WTC11 (cell line): ENCODE measurements at regions not wholly inside any gene's neighbourhood (a gene's known extent, or its start where the extent isn't known, plus 50 kb on each side); places are given as distances from the start of the nearest gene placed in this dataset.

ENCODE experiments used
- ATAC-seq: fragments of 200-7000 bp; cut with Tn5 transposase; 2 replicates; pipeline ENCODE4 v1.10.0; 2021; ENCODE audit warnings: mild to moderate bottlenecking, moderate library complexity
- CTCF ChIA-PET: fragments of 300-600 bp; sonication (Branson Sonifier 250); formaldehyde crosslinking; loops from one replicate; lab custom pipeline; 2021; ENCODE audit warnings: antibody characterized with exemption; lab: Charles Lee
- POLR2A ChIA-PET: fragments of 350-600 bp; sonication (Branson Sonifier 250); formaldehyde crosslinking; loops from one replicate; lab custom pipeline; 2021; ENCODE audit warnings: antibody characterized with exemption; lab: Charles Lee
- DNase-seq: peaks from one replicate; pipeline ENCODE4 v3.0.0; 2021; ENCODE audit warnings: low spot score
- H3K27ac Mint-ChIP-seq: 2 replicates; pipeline ENCODE4 v1.8.0; 2021; ENCODE audit warnings: mixed read lengths
- H3K27me3 Mint-ChIP-seq: 2 replicates; pipeline ENCODE4 v1.8.0; 2021; ENCODE audit warnings: low read depth, mild to moderate bottlenecking, moderate library complexity, mixed read lengths
- H3K36me3 Mint-ChIP-seq: 2 replicates; pipeline ENCODE4 v1.8.0; 2021; ENCODE audit warnings: mixed read lengths
- H3K4me1 Mint-ChIP-seq: 2 replicates; pipeline ENCODE4 v1.8.0; 2022; ENCODE audit warnings: mixed read lengths
- H3K4me3 Mint-ChIP-seq: 2 replicates; pipeline ENCODE4 v1.8.0; 2021; ENCODE audit warnings: mild to moderate bottlenecking, moderate library complexity, mixed read lengths
- H3K9me3 Mint-ChIP-seq: 2 replicates; pipeline ENCODE4 v1.8.0; 2021; ENCODE audit warnings: mixed read lengths
- ATF1 ChIP-seq: sonication (generic); formaldehyde crosslinking; IDR thresholded peaks from 2 replicates; pipeline ENCODE4 v1.8.1; 2023; ENCODE audit warnings: mild to moderate bottlenecking, moderate library complexity, missing genetic modification reagents
- CBFB ChIP-seq: sonication (generic); formaldehyde crosslinking; IDR thresholded peaks from 2 replicates; pipeline ENCODE4 v1.8.1; 2022; ENCODE audit warnings: mild to moderate bottlenecking, low read depth, missing genetic modification reagents
- CREB1 ChIP-seq: sonication (generic); formaldehyde crosslinking; IDR thresholded peaks from 2 replicates; pipeline ENCODE4 v1.8.0; 2023; ENCODE audit warnings: mild to moderate bottlenecking, missing genetic modification reagents
- CREM ChIP-seq: sonication (generic); formaldehyde crosslinking; IDR thresholded peaks from 2 replicates; pipeline ENCODE4 v1.8.1; 2022; ENCODE audit warnings: mild to moderate bottlenecking, missing genetic modification reagents, moderate library complexity
- ETV6 ChIP-seq: sonication (generic); formaldehyde crosslinking; IDR thresholded peaks from 2 replicates; pipeline ENCODE4 v1.8.1; 2022; ENCODE audit warnings: mild to moderate bottlenecking, missing genetic modification reagents
- FOXJ3 ChIP-seq: sonication (generic); formaldehyde crosslinking; IDR thresholded peaks from 2 replicates; pipeline ENCODE4 v1.9.0; 2021; ENCODE audit warnings: missing genetic modification reagents, mild to moderate bottlenecking, borderline replicate concordance
- GRHL2 ChIP-seq: fragments of 250-450 bp; sonication (Bioruptor Pico); IDR thresholded peaks from 2 replicates; pipeline ENCODE4 v1.8.0; 2022; ENCODE audit warnings: mild to moderate bottlenecking, moderate library complexity; ENCODE audit not compliant: insufficient replicate concordance, severe bottlenecking
- JUN ChIP-seq: sonication (generic); formaldehyde crosslinking; IDR thresholded peaks from 2 replicates; pipeline ENCODE4 v1.8.0; 2023; ENCODE audit warnings: mild to moderate bottlenecking, missing genetic modification reagents
- KAT7 ChIP-seq: sonication (generic); formaldehyde crosslinking; IDR thresholded peaks from 2 replicates; pipeline ENCODE4 v1.8.1; 2023; ENCODE audit warnings: missing genetic modification reagents, mild to moderate bottlenecking, borderline replicate concordance
- NR1H2 ChIP-seq: sonication (generic); formaldehyde crosslinking; IDR thresholded peaks from 2 replicates; pipeline ENCODE4 v1.9.0; 2021; ENCODE audit warnings: mild to moderate bottlenecking, moderate library complexity, missing genetic modification reagents
- NR3C1 ChIP-seq: sonication (generic); formaldehyde crosslinking; conservative IDR thresholded peaks from 2 replicates; pipeline ENCODE4 v1.8.1; 2023; ENCODE audit warnings: low read depth, mild to moderate bottlenecking, missing genetic modification reagents
- RORB ChIP-seq: fragments of 250-450 bp; sonication (Bioruptor Pico); IDR thresholded peaks from 2 replicates; pipeline ENCODE4 v1.9.0; 2021; ENCODE audit warnings: mild to moderate bottlenecking
- STAT6 ChIP-seq: sonication (generic); formaldehyde crosslinking; conservative IDR thresholded peaks from 2 replicates; pipeline ENCODE4 v1.8.1; 2023; ENCODE audit warnings: mild to moderate bottlenecking, low read depth, missing genetic modification reagents, moderate library complexity
- TCF7 ChIP-seq: sonication (generic); formaldehyde crosslinking; IDR thresholded peaks from 2 replicates; pipeline ENCODE4 v1.8.0; 2022; ENCODE audit warnings: mild to moderate bottlenecking, low read depth, missing genetic modification reagents, moderate library complexity
- ZBTB21 ChIP-seq: sonication (generic); formaldehyde crosslinking; IDR thresholded peaks from 2 replicates; pipeline ENCODE4 v1.8.1; 2023; ENCODE audit warnings: mild to moderate bottlenecking, missing genetic modification reagents, borderline replicate concordance
- ZNF396 ChIP-seq: fragments of 250-450 bp; sonication (Bioruptor Pico); IDR thresholded peaks from 2 replicates; pipeline ENCODE4 v1.8.0; 2021; ENCODE audit warnings: mild to moderate bottlenecking, moderate library complexity, borderline replicate concordance
- ZNF423 ChIP-seq: fragments of 250-450 bp; sonication (Bioruptor Pico); IDR thresholded peaks from 2 replicates; pipeline ENCODE4 v2.1.2; 2022; ENCODE audit warnings: mild to moderate bottlenecking, moderate library complexity
- ZNF671 ChIP-seq: fragments of 250-450 bp; sonication (Bioruptor Pico); IDR thresholded peaks from 2 replicates; pipeline ENCODE4 v1.8.0; 2021; ENCODE audit warnings: mild to moderate bottlenecking
- TF ChIP-seq, protein P1 (sequence below): sonication (generic); formaldehyde crosslinking; IDR thresholded peaks from 2 replicates; pipeline ENCODE4 v1.8.1; 2023; ENCODE audit warnings: mild to moderate bottlenecking, moderate library complexity, missing genetic modification reagents
- TF ChIP-seq, protein P2 (sequence below): sonication (generic); formaldehyde crosslinking; IDR thresholded peaks from 2 replicates; pipeline ENCODE4 v1.8.1; 2022; ENCODE audit warnings: mild to moderate bottlenecking, moderate library complexity, missing genetic modification reagents
- TF ChIP-seq, protein P3 (sequence below): sonication (generic); formaldehyde crosslinking; IDR thresholded peaks from 2 replicates; pipeline ENCODE4 v1.8.0; 2023; ENCODE audit warnings: mild to moderate bottlenecking, missing genetic modification reagents
- TF ChIP-seq, protein P4 (sequence below): fragments of 250-450 bp; sonication (Bioruptor Pico); IDR thresholded peaks from 2 replicates; pipeline ENCODE4 v1.9.0; 2021; ENCODE audit warnings: mild to moderate bottlenecking, borderline replicate concordance

DNA sequence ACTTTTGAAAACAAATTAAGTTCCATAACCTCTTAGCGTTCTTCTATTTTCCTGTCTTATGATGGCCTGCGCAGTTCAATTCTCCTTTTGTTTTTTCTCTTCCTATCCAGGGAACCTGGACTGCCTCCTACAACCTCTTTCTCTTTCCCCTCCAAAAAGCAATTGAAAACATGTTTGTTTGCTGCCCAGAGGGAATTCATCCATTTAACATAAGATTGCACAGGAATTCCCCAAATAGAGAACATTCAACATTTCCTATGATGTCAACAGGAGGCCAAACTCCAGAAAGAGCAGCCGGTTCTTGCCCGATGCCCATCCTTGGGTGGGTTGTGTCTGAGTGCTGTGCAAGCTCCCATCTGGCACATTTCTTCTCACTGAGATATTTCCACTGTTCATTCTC is 94.2 kb upstream of the NRP1 start (continued):
- TF ChIP-seq ATF1 (CRISPR knock-in tag) (no peak), CREM (CRISPR knock-in tag) (no peak), RORB (CRISPR knock-in tag) (no peak), ZNF423 (CRISPR knock-in tag) (no peak), STAT6 (CRISPR knock-in tag) (no peak)
- TF ChIP-seq, protein P1, sequence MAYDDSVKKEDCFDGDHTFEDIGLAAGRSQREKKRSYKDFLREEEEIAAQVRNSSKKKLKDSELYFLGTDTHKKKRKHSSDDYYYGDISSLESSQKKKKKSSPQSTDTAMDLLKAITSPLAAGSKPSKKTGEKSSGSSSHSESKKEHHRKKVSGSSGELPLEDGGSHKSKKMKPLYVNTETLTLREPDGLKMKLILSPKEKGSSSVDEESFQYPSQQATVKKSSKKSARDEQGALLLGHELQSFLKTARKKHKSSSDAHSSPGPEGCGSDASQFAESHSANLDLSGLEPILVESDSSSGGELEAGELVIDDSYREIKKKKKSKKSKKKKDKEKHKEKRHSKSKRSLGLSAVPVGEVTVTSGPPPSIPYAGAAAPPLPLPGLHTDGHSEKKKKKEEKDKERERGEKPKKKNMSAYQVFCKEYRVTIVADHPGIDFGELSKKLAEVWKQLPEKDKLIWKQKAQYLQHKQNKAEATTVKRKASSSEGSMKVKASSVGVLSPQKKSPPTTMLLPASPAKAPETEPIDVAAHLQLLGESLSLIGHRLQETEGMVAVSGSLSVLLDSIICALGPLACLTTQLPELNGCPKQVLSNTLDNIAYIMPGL = no peak

GRCh38 chr10:33423154-33423529 is 88.7 kb upstream of the NRP1 start:
- CTCF ChIA-PET = no interaction called here
- ATAC-seq = no peak
- TF ChIP-seq FOXJ3 (CRISPR knock-in tag) (no peak), CBFB (CRISPR knock-in tag) (no peak), TCF7 (CRISPR knock-in tag) (no peak)
- TF ChIP-seq, protein P2, sequence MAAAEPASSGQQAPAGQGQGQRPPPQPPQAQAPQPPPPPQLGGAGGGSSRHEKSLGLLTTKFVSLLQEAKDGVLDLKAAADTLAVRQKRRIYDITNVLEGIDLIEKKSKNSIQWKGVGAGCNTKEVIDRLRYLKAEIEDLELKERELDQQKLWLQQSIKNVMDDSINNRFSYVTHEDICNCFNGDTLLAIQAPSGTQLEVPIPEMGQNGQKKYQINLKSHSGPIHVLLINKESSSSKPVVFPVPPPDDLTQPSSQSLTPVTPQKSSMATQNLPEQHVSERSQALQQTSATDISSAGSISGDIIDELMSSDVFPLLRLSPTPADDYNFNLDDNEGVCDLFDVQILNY (CRISPR knock-in tag) = no peak
- H3K27me3 Mint-ChIP-seq = no peaks in the 10 kb centered on the region
- peaks cover 26% of the 10 kb centered on the region for H3K4me1 Mint-ChIP-seq
- H3K4me3 Mint-ChIP-seq = no peak overlapping the region
- no peaks in the 10 kb centered on the region for H3K36me3 Mint-ChIP-seq
- H3K9me3 Mint-ChIP-seq = no peaks in the 10 kb centered on the region
- no peak overlapping the region for H3K27ac Mint-ChIP-seq
- no peak for DNase-seq
- POLR2A ChIA-PET = no interaction called here

- DNase-seq (no peak), ATAC-seq (no peak)
- no peaks in the 10 kb centered on the region for H3K27me3 Mint-ChIP-seq
- no peaks in the 10 kb centered on the region for H3K36me3 Mint-ChIP-seq
- H3K4me1 Mint-ChIP-seq = peaks cover 26% of the 10 kb centered on the region
- ChIA-PET CTCF (no interaction called here), POLR2A (no interaction called here)
- no peaks in the 10 kb centered on the region for H3K9me3 Mint-ChIP-seq
- H3K27ac Mint-ChIP-seq = no peak overlapping the region
- no peak overlapping the region for H3K4me3 Mint-ChIP-seq
- TF ChIP-seq CREM (CRISPR knock-in tag) = no peak
- no peak for TF ChIP-seq NR1H2
- TF ChIP-seq ETV6 (CRISPR knock-in tag) = no peak
- TF ChIP-seq GRHL2 = no peak
- TF ChIP-seq KAT7 (CRISPR knock-in tag) = no peak
- TF ChIP-seq ZBTB21 (CRISPR knock-in tag) = no peak
- TF ChIP-seq JUN (CRISPR knock-in tag) = no peak
- TF ChIP-seq, protein P3, sequence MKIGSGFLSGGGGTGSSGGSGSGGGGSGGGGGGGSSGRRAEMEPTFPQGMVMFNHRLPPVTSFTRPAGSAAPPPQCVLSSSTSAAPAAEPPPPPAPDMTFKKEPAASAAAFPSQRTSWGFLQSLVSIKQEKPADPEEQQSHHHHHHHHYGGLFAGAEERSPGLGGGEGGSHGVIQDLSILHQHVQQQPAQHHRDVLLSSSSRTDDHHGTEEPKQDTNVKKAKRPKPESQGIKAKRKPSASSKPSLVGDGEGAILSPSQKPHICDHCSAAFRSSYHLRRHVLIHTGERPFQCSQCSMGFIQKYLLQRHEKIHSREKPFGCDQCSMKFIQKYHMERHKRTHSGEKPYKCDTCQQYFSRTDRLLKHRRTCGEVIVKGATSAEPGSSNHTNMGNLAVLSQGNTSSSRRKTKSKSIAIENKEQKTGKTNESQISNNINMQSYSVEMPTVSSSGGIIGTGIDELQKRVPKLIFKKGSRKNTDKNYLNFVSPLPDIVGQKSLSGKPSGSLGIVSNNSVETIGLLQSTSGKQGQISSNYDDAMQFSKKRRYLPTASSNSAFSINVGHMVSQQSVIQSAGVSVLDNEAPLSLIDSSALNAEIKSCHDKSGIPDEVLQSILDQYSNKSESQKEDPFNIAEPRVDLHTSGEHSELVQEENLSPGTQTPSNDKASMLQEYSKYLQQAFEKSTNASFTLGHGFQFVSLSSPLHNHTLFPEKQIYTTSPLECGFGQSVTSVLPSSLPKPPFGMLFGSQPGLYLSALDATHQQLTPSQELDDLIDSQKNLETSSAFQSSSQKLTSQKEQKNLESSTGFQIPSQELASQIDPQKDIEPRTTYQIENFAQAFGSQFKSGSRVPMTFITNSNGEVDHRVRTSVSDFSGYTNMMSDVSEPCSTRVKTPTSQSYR (CRISPR knock-in tag) = no peak
- TF ChIP-seq, protein P4, sequence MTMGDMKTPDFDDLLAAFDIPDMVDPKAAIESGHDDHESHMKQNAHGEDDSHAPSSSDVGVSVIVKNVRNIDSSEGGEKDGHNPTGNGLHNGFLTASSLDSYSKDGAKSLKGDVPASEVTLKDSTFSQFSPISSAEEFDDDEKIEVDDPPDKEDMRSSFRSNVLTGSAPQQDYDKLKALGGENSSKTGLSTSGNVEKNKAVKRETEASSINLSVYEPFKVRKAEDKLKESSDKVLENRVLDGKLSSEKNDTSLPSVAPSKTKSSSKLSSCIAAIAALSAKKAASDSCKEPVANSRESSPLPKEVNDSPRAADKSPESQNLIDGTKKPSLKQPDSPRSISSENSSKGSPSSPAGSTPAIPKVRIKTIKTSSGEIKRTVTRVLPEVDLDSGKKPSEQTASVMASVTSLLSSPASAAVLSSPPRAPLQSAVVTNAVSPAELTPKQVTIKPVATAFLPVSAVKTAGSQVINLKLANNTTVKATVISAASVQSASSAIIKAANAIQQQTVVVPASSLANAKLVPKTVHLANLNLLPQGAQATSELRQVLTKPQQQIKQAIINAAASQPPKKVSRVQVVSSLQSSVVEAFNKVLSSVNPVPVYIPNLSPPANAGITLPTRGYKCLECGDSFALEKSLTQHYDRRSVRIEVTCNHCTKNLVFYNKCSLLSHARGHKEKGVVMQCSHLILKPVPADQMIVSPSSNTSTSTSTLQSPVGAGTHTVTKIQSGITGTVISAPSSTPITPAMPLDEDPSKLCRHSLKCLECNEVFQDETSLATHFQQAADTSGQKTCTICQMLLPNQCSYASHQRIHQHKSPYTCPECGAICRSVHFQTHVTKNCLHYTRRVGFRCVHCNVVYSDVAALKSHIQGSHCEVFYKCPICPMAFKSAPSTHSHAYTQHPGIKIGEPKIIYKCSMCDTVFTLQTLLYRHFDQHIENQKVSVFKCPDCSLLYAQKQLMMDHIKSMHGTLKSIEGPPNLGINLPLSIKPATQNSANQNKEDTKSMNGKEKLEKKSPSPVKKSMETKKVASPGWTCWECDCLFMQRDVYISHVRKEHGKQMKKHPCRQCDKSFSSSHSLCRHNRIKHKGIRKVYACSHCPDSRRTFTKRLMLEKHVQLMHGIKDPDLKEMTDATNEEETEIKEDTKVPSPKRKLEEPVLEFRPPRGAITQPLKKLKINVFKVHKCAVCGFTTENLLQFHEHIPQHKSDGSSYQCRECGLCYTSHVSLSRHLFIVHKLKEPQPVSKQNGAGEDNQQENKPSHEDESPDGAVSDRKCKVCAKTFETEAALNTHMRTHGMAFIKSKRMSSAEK (CRISPR knock-in tag) = no peak
- TF ChIP-seq ZNF671 = no peak
- TF ChIP-seq CREB1 (CRISPR knock-in tag) = no peak
- no peak for TF ChIP-seq ZNF396 (CRISPR knock-in tag)
- no peak for TF ChIP-seq NR3C1 (CRISPR knock-in tag)
Measured at GRCh38 chr10:33422471-33423153, 88.1 kb upstream of the NRP1 start.
